ENCODE measurements at regions not wholly inside any gene's neighbourhood (a gene's known extent, or its start where the extent isn't known, plus 50 kb on each side); places are given as distances from the start of the nearest gene placed in this dataset.

DNA sequence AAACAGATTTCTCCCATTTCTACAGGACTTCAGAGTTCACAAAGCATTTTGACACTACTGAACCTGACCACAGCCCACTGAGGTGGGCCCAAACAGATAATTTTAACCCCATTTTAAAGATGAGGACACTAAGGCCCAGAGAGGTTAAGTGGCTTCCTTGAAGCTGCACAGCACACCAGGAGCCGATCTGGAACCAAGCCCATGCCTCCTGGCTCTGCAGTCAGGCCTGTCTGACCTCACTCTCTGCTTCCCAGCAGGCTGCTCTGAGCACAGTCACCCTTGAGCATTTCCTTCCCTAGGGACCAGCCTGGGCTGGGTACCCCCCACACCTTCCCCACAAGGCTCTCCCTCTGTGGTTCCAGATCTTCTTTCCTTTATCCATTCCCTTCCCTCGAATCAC lies 252.2 kb downstream of the ENGASE start:
- DNase-seq (ENCODE audit: low spot score) (no peak), ATAC-seq (ENCODE audit: insufficient number of reproducible peaks, low FRiP score, low read depth) (no peak)
- H3K27me3 ChIP-seq (replicated peaks; ENCODE audit: insufficient read depth) = no peaks in the 10 kb centered on the region
- no peaks in the 10 kb centered on the region for H3K36me3 ChIP-seq
- H3K4me1 ChIP-seq (ENCODE audit: control insufficient read depth in 1 of 2, low read depth in 2 of 2) = no peaks in the 10 kb centered on the region
- no peak overlapping the region for H3K4me3 ChIP-seq
- no peak for TF ChIP-seq CTCF (IDR thresholded peaks at IDR 0.05)
- H3K9me3 ChIP-seq = no peaks in the 10 kb centered on the region
- no peak overlapping the region for H3K27ac ChIP-seq

DNA sequence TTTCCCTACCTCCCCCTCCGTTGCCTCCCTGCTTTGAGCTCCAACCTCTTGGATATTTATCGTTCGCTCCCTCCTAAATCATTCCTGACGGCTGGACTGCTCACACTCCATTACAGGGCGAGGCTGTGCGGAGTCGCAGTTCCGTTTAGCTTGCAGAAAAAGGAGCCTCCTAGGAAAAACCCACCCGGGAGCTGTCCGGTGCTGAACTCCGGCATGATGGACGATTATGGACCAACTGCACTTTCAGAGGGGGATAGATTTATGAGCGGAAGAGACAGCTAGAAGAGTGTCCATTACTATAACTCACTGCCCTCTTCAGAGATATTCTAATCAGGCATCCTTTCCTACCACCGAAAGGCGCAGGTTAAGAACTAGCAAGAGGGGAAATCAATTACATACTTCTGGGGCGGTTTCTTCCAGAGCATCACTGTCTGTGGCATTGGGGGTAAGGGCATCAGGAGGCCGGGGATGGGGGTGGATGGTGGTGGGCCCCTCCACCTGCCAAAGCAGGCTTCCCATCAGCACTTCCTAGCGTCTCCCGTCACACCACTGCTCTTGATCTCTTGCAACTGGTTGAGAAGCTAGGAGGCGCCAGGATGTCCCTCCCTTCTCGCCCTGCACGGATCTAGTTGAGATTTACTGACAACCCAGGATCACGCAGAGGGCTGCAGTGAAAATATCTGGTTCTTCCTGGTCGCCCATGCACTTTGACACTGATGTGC lies 251.2 kb downstream of the ENGASE start:
- Histone ChIP-seq H3K4me3 (no peak overlapping the region), H3K27me3 (replicated peaks; ENCODE audit: insufficient read depth) (no peaks in the 10 kb centered on the region), H3K9me3 (no peaks in the 10 kb centered on the region), H3K27ac (no peak overlapping the region), H3K4me1 (ENCODE audit: control insufficient read depth in 1 of 2, low read depth in 2 of 2) (no peaks in the 10 kb centered on the region), H3K36me3 (no peaks in the 10 kb centered on the region)
- ATAC-seq (ENCODE audit: insufficient number of reproducible peaks, low FRiP score, low read depth) (no peak), DNase-seq (ENCODE audit: low spot score) (no peak)
- TF ChIP-seq CTCF (IDR thresholded peaks at IDR 0.05) = no peak

DNA sequence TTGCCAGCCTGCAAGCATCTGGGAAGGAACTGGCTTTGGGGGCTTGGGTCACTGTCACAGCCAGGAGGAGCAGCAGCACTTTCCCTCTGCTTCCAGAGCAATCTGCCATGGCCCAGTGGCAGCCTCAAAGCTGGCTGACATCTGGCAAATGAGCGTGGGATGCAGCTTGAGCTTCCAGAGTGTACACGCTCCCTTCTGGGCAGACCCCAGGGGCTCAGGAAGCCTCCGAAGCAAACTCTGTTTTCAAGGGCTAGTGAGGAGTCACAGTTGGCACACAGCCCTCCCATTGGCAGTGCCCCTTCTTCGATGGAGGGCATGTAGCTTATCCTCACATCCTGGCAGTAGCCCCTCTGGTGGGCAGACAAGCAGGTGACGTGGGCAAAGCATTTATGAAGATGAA lies 249.6 kb downstream of the ENGASE start:
- H3K27ac ChIP-seq = no peak overlapping the region
- no peaks in the 10 kb centered on the region for H3K4me1 ChIP-seq (ENCODE audit: control insufficient read depth in 1 of 2, low read depth in 2 of 2)
- DNase-seq (ENCODE audit: low spot score) = no peak
- TF ChIP-seq CTCF (IDR thresholded peaks at IDR 0.05) = no peak
- H3K9me3 ChIP-seq = no peaks in the 10 kb centered on the region
- no peak overlapping the region for H3K4me3 ChIP-seq
- no peak for ATAC-seq (ENCODE audit: insufficient number of reproducible peaks, low FRiP score, low read depth)
- no peaks in the 10 kb centered on the region for H3K27me3 ChIP-seq (replicated peaks; ENCODE audit: insufficient read depth)
- no peaks in the 10 kb centered on the region for H3K36me3 ChIP-seq

DNA sequence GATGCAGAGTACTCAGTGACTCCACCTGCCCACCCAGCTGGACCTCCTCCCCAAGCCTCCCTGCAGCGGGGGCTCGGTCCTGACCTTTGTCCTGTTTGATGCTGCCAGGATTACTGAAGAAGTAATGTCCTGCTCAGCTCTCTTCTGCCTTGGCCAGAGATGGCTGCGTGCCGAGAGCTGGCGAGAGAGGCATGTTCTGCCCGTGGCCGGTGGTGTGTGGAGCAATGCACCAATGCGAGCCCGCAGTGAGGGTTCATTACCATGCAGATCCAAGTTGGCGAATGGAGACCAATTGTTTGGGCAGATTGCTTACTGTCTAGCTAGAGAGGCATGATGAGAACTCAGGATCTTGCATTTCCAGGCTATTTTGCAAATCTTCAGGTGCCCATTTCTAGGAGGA lies 248.9 kb downstream of the ENGASE start:
- Histone ChIP-seq H3K36me3 (no peaks in the 10 kb centered on the region), H3K27me3 (replicated peaks; ENCODE audit: insufficient read depth) (no peaks in the 10 kb centered on the region), H3K4me3 (no peak overlapping the region), H3K4me1 (ENCODE audit: control insufficient read depth in 1 of 2, low read depth in 2 of 2) (no peaks in the 10 kb centered on the region), H3K27ac (no peak overlapping the region), H3K9me3 (no peaks in the 10 kb centered on the region)
- ATAC-seq (ENCODE audit: insufficient number of reproducible peaks, low FRiP score, low read depth) (no peak), DNase-seq (ENCODE audit: low spot score) (no peak)
- TF ChIP-seq CTCF (IDR thresholded peaks at IDR 0.05) = no peak

DNA sequence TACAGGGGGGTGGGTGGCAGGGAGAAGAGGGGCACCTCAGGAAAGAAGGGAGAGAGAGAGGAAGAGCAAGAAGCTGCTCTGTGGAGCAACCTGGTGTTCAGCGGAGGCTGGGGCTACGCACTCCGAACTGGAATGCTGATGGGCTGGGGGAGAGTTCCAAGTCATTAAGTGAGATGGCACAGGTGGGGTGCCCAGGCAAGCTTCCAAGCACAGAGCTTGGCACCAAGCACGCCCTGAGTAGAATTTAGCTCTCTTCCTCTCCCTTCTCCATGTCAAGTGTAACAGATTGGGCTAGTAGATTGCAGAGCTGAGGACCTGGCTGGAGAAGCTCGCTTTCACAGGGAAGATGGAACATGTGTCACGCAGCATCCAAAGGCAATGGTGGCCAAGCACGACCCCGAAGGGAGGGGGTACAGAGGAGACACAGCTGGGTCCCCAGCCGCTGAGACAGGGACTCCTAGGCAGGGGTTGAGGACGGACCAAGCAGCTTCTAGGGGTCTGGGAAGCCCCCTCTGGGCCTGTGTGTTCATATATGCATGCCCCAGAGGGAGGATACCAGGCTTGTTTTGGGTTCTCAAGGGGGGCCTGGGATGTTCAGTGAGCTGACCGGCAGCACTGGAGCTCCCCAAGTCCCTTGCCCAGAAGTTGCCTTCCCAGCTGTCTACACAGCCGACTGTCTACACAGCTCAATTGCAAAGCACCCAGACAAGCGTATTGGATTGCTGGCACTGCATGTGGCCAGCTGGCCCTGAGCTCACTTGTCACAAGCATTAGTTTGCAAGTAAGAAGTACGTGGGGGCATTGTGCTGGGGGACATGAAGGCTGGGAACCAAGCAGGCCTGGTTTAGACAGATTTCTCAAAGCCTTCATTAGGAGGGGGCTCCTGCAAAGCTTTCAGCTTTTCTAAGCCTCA lies 247.8 kb downstream of the ENGASE start:
- Histone ChIP-seq H3K4me3 (no peak overlapping the region), H3K9me3 (no peaks in the 10 kb centered on the region), H3K27me3 (replicated peaks; ENCODE audit: insufficient read depth) (no peaks in the 10 kb centered on the region), H3K36me3 (no peaks in the 10 kb centered on the region), H3K4me1 (ENCODE audit: control insufficient read depth in 1 of 2, low read depth in 2 of 2) (no peaks in the 10 kb centered on the region), H3K27ac (no peak overlapping the region)
- DNase-seq (ENCODE audit: low spot score) (no peak), ATAC-seq (ENCODE audit: insufficient number of reproducible peaks, low FRiP score, low read depth) (no peak)
- no peak for TF ChIP-seq CTCF (IDR thresholded peaks at IDR 0.05)

All from thoracic aorta (tissue), 2 donors.